WTC11 (cell line): ENCODE measurements at regions not wholly inside any gene's neighbourhood (a gene's known extent, or its start where the extent isn't known, plus 50 kb on each side); places are given as distances from the start of the nearest gene placed in this dataset.

Experiments used
- ATAC-seq: fragments of 200-7000 bp; cut with Tn5 transposase; 2 replicates; pipeline ENCODE4 v1.10.0; 2021; ENCODE audit warnings: mild to moderate bottlenecking, moderate library complexity
- CTCF ChIA-PET: fragments of 300-600 bp; sonication (Branson Sonifier 250); formaldehyde crosslinking; loops from one replicate; lab custom pipeline; 2021; ENCODE audit warnings: antibody characterized with exemption; lab: Charles Lee
- POLR2A ChIA-PET: fragments of 350-600 bp; sonication (Branson Sonifier 250); formaldehyde crosslinking; loops from one replicate; lab custom pipeline; 2021; ENCODE audit warnings: antibody characterized with exemption; lab: Charles Lee
- DNase-seq: peaks from one replicate; pipeline ENCODE4 v3.0.0; 2021; ENCODE audit warnings: low spot score
- H3K27ac Mint-ChIP-seq: 2 replicates; pipeline ENCODE4 v1.8.0; 2021; ENCODE audit warnings: mixed read lengths
- H3K27me3 Mint-ChIP-seq: 2 replicates; pipeline ENCODE4 v1.8.0; 2021; ENCODE audit warnings: low read depth, mild to moderate bottlenecking, moderate library complexity, mixed read lengths
- H3K36me3 Mint-ChIP-seq: 2 replicates; pipeline ENCODE4 v1.8.0; 2021; ENCODE audit warnings: mixed read lengths
- H3K4me1 Mint-ChIP-seq: 2 replicates; pipeline ENCODE4 v1.8.0; 2022; ENCODE audit warnings: mixed read lengths
- H3K4me3 Mint-ChIP-seq: 2 replicates; pipeline ENCODE4 v1.8.0; 2021; ENCODE audit warnings: mild to moderate bottlenecking, moderate library complexity, mixed read lengths
- H3K9me3 Mint-ChIP-seq: 2 replicates; pipeline ENCODE4 v1.8.0; 2021; ENCODE audit warnings: mixed read lengths
- ATF1 ChIP-seq: sonication (generic); formaldehyde crosslinking; IDR thresholded peaks from 2 replicates; pipeline ENCODE4 v1.8.1; 2023; ENCODE audit warnings: mild to moderate bottlenecking, moderate library complexity, missing genetic modification reagents
- CREB1 ChIP-seq: sonication (generic); formaldehyde crosslinking; IDR thresholded peaks from 2 replicates; pipeline ENCODE4 v1.8.0; 2023; ENCODE audit warnings: mild to moderate bottlenecking, missing genetic modification reagents
- ESRRA ChIP-seq: sonication (generic); formaldehyde crosslinking; IDR thresholded peaks from 2 replicates; pipeline ENCODE4 v1.8.1; 2022; ENCODE audit warnings: mild to moderate bottlenecking, missing genetic modification reagents, borderline replicate concordance
- MXD4 ChIP-seq: fragments of 250-450 bp; sonication (Bioruptor Pico); IDR thresholded peaks from 2 replicates; pipeline ENCODE4 v1.8.0; 2021; ENCODE audit warnings: mild to moderate bottlenecking, moderate library complexity, borderline replicate concordance
- NFATC4 ChIP-seq: fragments of 250-450 bp; sonication (Bioruptor Pico); IDR thresholded peaks from 2 replicates; pipeline ENCODE4 v1.9.0; 2021; ENCODE audit warnings: mild to moderate bottlenecking
- PREB ChIP-seq: sonication (generic); formaldehyde crosslinking; IDR thresholded peaks from 2 replicates; pipeline ENCODE4 v1.8.1; 2022; ENCODE audit warnings: mild to moderate bottlenecking, missing genetic modification reagents, moderate library complexity, borderline replicate concordance
- RELA ChIP-seq: sonication (generic); formaldehyde crosslinking; IDR thresholded peaks from 2 replicates; pipeline ENCODE4 v1.8.1; 2022; ENCODE audit warnings: missing genetic modification reagents, mild to moderate bottlenecking, borderline replicate concordance
- RORB ChIP-seq: fragments of 250-450 bp; sonication (Bioruptor Pico); IDR thresholded peaks from 2 replicates; pipeline ENCODE4 v1.9.0; 2021; ENCODE audit warnings: mild to moderate bottlenecking
- SOX15 ChIP-seq: fragments of 250-450 bp; sonication (Bioruptor Pico); IDR thresholded peaks from 2 replicates; pipeline ENCODE4 v1.9.0; 2021; ENCODE audit warnings: mild to moderate bottlenecking
- TCF7 ChIP-seq: sonication (generic); formaldehyde crosslinking; IDR thresholded peaks from 2 replicates; pipeline ENCODE4 v1.8.0; 2022; ENCODE audit warnings: mild to moderate bottlenecking, low read depth, missing genetic modification reagents, moderate library complexity
- TEAD4 ChIP-seq: sonication (generic); formaldehyde crosslinking; IDR thresholded peaks from 2 replicates; pipeline ENCODE4 v1.8.0; 2022; ENCODE audit warnings: mild to moderate bottlenecking, missing genetic modification reagents
- USF2 ChIP-seq: sonication (generic); formaldehyde crosslinking; IDR thresholded peaks from 2 replicates; pipeline ENCODE4 v1.8.1; 2023; ENCODE audit warnings: mild to moderate bottlenecking, missing genetic modification reagents, moderate library complexity
- TF ChIP-seq, protein P1 (sequence below): fragments of 250-450 bp; sonication (Bioruptor Pico); IDR thresholded peaks from 2 replicates; pipeline ENCODE4 v1.9.0; 2021; ENCODE audit warnings: mild to moderate bottlenecking, borderline replicate concordance
- TF ChIP-seq, protein P2 (sequence below): fragments of 250-450 bp; sonication (Bioruptor Pico); IDR thresholded peaks from 2 replicates; pipeline ENCODE4 v2.1.2; 2022; ENCODE audit warnings: mild to moderate bottlenecking, moderate library complexity
- TF ChIP-seq, protein P3 (sequence below): sonication (generic); formaldehyde crosslinking; IDR thresholded peaks from 2 replicates; pipeline ENCODE4 v1.8.1; 2023; ENCODE audit warnings: mild to moderate bottlenecking, moderate library complexity, missing genetic modification reagents
- TF ChIP-seq, protein P4 (sequence below): sonication (generic); formaldehyde crosslinking; IDR thresholded peaks from 2 replicates; pipeline ENCODE4 v1.8.1; 2022; ENCODE audit warnings: missing genetic modification reagents, borderline replicate concordance
- TF ChIP-seq, protein P5 (sequence below): sonication (generic); formaldehyde crosslinking; IDR thresholded peaks from 2 replicates; pipeline ENCODE4 v1.8.1; 2023; ENCODE audit warnings: mild to moderate bottlenecking, missing genetic modification reagents, moderate library complexity

DNA sequence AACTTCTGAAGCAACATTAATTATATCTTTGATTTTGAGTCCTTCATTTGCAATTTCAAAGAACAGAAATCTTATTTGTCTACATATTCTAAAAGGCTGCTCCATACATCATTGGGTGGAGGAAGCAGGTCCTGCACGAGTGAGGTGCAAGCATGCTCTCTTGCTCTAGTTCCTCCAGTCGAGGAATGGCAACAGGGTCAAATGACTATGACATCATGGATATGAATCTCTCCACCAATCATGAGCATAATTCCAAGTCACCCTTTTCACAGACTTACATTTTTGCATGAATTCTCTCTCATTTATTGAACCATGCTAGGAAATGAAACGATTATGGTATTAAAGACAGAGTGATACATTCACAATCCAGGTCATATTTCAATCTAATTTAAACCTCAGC is 608.8 kb upstream of the SOX11 start:
- Mint-ChIP-seq H3K4me1 (no peaks in the 10 kb centered on the region), H3K9me3 (peaks cover 86% of the 10 kb centered on the region), H3K27ac (no peak overlapping the region), H3K4me3 (no peak overlapping the region), H3K27me3 (peaks cover 3% of the 10 kb centered on the region), H3K36me3 (peaks cover 72% of the 10 kb centered on the region)
- DNase-seq (no peak), ATAC-seq (no peak)
- CTCF ChIA-PET, result no interaction called here
- TF ChIP-seq MXD4 (CRISPR knock-in tag) (no peak), TCF7 (CRISPR knock-in tag) (no peak), RELA (CRISPR knock-in tag) (no peak), RORB (CRISPR knock-in tag) (no peak), NFATC4 (CRISPR knock-in tag) (no peak), PREB (CRISPR knock-in tag) (no peak), SOX15 (CRISPR knock-in tag) (no peak), ESRRA (CRISPR knock-in tag) (no peak), ATF1 (CRISPR knock-in tag) (no peak), TEAD4 (no peak)
- TF ChIP-seq, protein P1, sequence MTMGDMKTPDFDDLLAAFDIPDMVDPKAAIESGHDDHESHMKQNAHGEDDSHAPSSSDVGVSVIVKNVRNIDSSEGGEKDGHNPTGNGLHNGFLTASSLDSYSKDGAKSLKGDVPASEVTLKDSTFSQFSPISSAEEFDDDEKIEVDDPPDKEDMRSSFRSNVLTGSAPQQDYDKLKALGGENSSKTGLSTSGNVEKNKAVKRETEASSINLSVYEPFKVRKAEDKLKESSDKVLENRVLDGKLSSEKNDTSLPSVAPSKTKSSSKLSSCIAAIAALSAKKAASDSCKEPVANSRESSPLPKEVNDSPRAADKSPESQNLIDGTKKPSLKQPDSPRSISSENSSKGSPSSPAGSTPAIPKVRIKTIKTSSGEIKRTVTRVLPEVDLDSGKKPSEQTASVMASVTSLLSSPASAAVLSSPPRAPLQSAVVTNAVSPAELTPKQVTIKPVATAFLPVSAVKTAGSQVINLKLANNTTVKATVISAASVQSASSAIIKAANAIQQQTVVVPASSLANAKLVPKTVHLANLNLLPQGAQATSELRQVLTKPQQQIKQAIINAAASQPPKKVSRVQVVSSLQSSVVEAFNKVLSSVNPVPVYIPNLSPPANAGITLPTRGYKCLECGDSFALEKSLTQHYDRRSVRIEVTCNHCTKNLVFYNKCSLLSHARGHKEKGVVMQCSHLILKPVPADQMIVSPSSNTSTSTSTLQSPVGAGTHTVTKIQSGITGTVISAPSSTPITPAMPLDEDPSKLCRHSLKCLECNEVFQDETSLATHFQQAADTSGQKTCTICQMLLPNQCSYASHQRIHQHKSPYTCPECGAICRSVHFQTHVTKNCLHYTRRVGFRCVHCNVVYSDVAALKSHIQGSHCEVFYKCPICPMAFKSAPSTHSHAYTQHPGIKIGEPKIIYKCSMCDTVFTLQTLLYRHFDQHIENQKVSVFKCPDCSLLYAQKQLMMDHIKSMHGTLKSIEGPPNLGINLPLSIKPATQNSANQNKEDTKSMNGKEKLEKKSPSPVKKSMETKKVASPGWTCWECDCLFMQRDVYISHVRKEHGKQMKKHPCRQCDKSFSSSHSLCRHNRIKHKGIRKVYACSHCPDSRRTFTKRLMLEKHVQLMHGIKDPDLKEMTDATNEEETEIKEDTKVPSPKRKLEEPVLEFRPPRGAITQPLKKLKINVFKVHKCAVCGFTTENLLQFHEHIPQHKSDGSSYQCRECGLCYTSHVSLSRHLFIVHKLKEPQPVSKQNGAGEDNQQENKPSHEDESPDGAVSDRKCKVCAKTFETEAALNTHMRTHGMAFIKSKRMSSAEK (CRISPR knock-in tag), result no peak
- TF ChIP-seq, protein P2, sequence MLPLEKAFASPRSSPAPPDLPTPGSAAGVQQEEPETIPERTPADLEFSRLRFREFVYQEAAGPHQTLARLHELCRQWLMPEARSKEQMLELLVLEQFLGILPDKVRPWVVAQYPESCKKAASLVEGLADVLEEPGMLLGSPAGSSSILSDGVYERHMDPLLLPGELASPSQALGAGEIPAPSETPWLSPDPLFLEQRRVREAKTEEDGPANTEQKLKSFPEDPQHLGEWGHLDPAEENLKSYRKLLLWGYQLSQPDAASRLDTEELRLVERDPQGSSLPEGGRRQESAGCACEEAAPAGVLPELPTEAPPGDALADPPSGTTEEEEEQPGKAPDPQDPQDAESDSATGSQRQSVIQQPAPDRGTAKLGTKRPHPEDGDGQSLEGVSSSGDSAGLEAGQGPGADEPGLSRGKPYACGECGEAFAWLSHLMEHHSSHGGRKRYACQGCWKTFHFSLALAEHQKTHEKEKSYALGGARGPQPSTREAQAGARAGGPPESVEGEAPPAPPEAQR (CRISPR knock-in tag), result no peak
- TF ChIP-seq, protein P3, sequence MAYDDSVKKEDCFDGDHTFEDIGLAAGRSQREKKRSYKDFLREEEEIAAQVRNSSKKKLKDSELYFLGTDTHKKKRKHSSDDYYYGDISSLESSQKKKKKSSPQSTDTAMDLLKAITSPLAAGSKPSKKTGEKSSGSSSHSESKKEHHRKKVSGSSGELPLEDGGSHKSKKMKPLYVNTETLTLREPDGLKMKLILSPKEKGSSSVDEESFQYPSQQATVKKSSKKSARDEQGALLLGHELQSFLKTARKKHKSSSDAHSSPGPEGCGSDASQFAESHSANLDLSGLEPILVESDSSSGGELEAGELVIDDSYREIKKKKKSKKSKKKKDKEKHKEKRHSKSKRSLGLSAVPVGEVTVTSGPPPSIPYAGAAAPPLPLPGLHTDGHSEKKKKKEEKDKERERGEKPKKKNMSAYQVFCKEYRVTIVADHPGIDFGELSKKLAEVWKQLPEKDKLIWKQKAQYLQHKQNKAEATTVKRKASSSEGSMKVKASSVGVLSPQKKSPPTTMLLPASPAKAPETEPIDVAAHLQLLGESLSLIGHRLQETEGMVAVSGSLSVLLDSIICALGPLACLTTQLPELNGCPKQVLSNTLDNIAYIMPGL, result no peak
- TF ChIP-seq, protein P4, sequence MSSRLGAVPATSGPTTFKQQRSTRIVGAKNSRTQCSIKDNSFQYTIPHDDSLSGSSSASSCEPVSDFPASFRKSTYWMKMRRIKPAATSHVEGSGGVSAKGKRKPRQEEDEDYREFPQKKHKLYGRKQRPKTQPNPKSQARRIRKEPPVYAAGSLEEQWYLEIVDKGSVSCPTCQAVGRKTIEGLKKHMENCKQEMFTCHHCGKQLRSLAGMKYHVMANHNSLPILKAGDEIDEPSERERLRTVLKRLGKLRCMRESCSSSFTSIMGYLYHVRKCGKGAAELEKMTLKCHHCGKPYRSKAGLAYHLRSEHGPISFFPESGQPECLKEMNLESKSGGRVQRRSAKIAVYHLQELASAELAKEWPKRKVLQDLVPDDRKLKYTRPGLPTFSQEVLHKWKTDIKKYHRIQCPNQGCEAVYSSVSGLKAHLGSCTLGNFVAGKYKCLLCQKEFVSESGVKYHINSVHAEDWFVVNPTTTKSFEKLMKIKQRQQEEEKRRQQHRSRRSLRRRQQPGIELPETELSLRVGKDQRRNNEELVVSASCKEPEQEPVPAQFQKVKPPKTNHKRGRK (CRISPR knock-in tag), result no peak
- TF ChIP-seq, protein P5, sequence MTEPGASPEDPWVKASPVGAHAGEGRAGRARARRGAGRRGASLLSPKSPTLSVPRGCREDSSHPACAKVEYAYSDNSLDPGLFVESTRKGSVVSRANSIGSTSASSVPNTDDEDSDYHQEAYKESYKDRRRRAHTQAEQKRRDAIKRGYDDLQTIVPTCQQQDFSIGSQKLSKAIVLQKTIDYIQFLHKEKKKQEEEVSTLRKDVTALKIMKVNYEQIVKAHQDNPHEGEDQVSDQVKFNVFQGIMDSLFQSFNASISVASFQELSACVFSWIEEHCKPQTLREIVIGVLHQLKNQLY (CRISPR knock-in tag), result no peak
- POLR2A ChIA-PET, result no interaction called here

- CTCF ChIA-PET, result no interaction called here
- DNase-seq, result no peak
- ATAC-seq, result no peak
These were observed 602.8 kb upstream of the SOX11 start for GRCh38 chr2:5089409-5089808.

More at GRCh38 chr2:5089409-5089808, 602.8 kb upstream of the SOX11 start:
- Mint-ChIP-seq H3K9me3 (peaks cover 90% of the 10 kb centered on the region), H3K27ac (no peak overlapping the region), H3K27me3 (no peaks in the 10 kb centered on the region; the same call in 1 of the 2 replicates), H3K36me3 (peaks cover 80% of the 10 kb centered on the region), H3K4me1 (no peaks in the 10 kb centered on the region), H3K4me3 (no peak overlapping the region)
- POLR2A ChIA-PET, result no interaction called here
- TF ChIP-seq RELA (CRISPR knock-in tag) (no peak), USF2 (CRISPR knock-in tag) (no peak), CREB1 (CRISPR knock-in tag) (no peak), PREB (CRISPR knock-in tag) (no peak)
